IPS DF 4.7 (cell line): ENCODE measurements at regions not wholly inside any gene's neighbourhood (a gene's known extent, or its start where the extent isn't known, plus 50 kb on each side); places are given as distances from the start of the nearest gene placed in this dataset.

ENCODE experiments used
- DNase-seq: peaks from one replicate; pipeline ENCODE4 v3.0.0-alpha.2; 2013; ENCODE audit warnings: low spot score; ENCODE audit errors: extremely low read depth

- DNase-seq = no peak
Measured at GRCh38 chr4:137209240-137209639, 323.1 kb downstream of the PCDH18 start.

- no peak for DNase-seq
Measured at GRCh38 chr4:137206781-137207180, 325.5 kb downstream of the PCDH18 start.

- no peak for DNase-seq
Measured at GRCh38 chr4:137203601-137204000, 328.7 kb downstream of the PCDH18 start.

GRCh38 chr4:137200322-137200721 lies 332.0 kb downstream of the PCDH18 start:
- no peak for DNase-seq

GRCh38 chr4:137198791-137199190 lies 333.5 kb downstream of the PCDH18 start:
- DNase-seq = no peak

- no peak for DNase-seq
Measured at GRCh38 chr4:137194670-137195069, 337.6 kb downstream of the PCDH18 start.

GRCh38 chr4:137193564-137193963 lies 338.7 kb downstream of the PCDH18 start:
- DNase-seq = no peak

GRCh38 chr4:137181293-137181899 lies 350.9 kb downstream of the PCDH18 start:
- no peak for DNase-seq

- DNase-seq = peak; percentile 30
Measured at GRCh38 chr4:137180349-137180748, 351.9 kb downstream of the PCDH18 start.

- no peak for DNase-seq
Measured at GRCh38 chr4:137156807-137157206, 375.5 kb downstream of the PCDH18 start.

- no peak for DNase-seq
Measured at GRCh38 chr4:137156054-137156453, 376.2 kb downstream of the PCDH18 start.

- DNase-seq = no peak
Measured at GRCh38 chr4:137131201-137131600, 401.1 kb downstream of the PCDH18 start.

GRCh38 chr4:137129845-137130244 lies 402.4 kb downstream of the PCDH18 start:
- no peak for DNase-seq

- DNase-seq = no peak
Measured at GRCh38 chr4:137129441-137129840, 402.9 kb downstream of the PCDH18 start.

GRCh38 chr4:137125011-137125410 lies 407.3 kb downstream of the PCDH18 start:
- DNase-seq = no peak

- DNase-seq = peak; percentile 14
Measured at GRCh38 chr4:137124278-137124932, 407.9 kb downstream of the PCDH18 start.

GRCh38 chr4:137122876-137123275 lies 409.4 kb downstream of the PCDH18 start:
- no peak for DNase-seq

GRCh38 chr4:137116144-137116543 lies 416.1 kb downstream of the PCDH18 start:
- no peak for DNase-seq

GRCh38 chr4:137106733-137107132 lies 425.6 kb downstream of the PCDH18 start:
- DNase-seq = no peak

GRCh38 chr4:137106287-137106686 lies 426.0 kb downstream of the PCDH18 start:
- no peak for DNase-seq

- DNase-seq = no peak
Measured at GRCh38 chr4:137090951-137091350, 441.3 kb downstream of the PCDH18 start.

GRCh38 chr4:137083571-137084135 lies 448.6 kb downstream of the PCDH18 start:
- no peak for DNase-seq

- DNase-seq = no peak
Measured at GRCh38 chr4:137082061-137082460, 450.2 kb downstream of the PCDH18 start.
